ENCODE measurements at regions not wholly inside any gene's neighbourhood (a gene's known extent, or its start where the extent isn't known, plus 50 kb on each side); places are given as distances from the start of the nearest gene placed in this dataset.

- no peak for TF ChIP-seq POLR2AphosphoS5 (IDR thresholded peaks at IDR 0.05; ENCODE audit: borderline replicate concordance, low read depth, low read length)
- TF ChIP-seq EZH2 (IDR thresholded peaks at IDR 0.05), result no peak
- TF ChIP-seq FOXP2 (optimal IDR thresholded peaks at IDR 0.05; ENCODE audit: control extremely low read depth, extremely low read length, insufficient read depth), result no peak
These were observed 103.3 kb downstream of the TFAP2B start for GRCh38 chr6:50921968-50922367.
